ENCODE measurements at regions not wholly inside any gene's neighbourhood (a gene's known extent, or its start where the extent isn't known, plus 50 kb on each side); places are given as distances from the start of the nearest gene placed in this dataset.

DNA sequence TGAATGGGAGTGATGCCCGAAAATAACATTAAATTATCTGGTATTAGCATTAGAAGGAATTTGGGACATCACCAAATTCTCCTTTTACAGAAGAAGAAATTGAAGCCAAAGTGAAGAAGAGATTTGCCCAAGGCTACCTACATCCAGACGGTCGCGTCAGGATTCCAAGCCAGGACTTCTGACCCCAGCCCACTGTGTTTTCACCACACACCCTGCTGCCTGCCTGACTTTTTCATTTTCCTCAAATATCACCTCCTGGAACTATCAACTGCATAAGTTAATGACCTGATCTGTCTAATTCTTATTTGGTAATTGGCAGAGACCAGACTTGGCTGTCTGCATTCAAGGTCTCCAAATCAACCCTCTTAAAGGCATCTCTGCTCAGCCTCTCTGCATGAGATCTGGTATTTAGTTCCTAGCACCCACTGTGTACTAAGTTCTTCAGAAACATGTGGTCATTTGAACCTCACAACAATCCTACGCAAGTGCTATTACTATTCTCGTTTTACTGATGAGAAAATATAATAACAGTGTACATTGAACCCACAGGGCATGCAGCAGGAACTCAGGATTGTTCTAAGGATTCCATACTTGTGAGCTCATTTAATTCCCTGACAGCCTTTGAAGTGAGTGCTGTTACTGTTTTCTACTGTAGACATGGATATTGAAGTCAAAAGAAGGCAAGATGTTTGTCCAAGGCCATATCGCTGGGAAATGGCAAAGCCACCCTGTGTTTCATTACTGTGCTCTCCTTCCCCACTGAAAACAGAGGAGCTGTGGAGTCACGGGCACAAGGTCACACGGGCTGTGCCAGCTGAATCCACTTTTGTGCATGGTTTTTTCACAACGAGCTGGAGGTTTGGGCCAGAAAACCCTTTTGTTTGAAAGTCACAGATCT, 195.2 kb upstream of the C1QTNF7 start:
- no peak for DNase-seq (ENCODE audit: low read depth)

DNA sequence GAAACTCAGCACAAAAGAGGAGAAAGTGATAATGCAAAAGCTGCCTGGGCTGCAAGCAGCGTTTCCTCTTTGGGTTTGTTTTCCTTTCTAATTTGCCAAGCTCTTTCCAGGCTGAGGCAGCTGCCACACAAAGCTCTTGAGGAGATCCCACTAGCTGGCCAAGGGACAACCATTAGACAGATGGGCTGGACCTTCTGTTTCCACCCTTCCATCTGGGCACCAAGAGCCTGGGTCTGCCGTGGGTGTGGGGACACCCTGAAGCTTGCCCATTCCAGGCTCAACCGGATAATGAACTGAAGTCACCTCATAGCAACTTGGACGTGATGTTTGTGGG, 194.6 kb upstream of the C1QTNF7 start:
- no peak for DNase-seq (ENCODE audit: low read depth)

DNA sequence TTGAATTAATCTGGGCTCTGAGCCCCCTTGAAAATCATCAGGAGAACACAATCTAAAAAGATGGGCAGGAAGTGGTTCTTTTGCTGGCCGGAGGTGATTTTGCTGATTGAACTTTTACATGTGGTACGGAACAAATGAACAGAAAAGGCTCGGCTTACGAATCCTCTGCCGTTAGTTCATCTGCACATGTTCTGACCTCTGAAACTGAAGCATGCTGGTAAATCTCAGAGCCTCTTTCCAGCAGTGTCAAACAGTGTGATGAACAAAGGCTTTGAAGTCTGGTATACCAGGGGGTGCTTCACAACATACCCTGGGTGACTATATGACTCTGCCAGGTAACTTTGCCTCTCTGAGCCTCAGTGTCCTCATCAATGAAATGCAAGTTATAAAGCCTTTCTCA, 194.2 kb upstream of the C1QTNF7 start:
- DNase-seq (ENCODE audit: low read depth), result no peak

DNA sequence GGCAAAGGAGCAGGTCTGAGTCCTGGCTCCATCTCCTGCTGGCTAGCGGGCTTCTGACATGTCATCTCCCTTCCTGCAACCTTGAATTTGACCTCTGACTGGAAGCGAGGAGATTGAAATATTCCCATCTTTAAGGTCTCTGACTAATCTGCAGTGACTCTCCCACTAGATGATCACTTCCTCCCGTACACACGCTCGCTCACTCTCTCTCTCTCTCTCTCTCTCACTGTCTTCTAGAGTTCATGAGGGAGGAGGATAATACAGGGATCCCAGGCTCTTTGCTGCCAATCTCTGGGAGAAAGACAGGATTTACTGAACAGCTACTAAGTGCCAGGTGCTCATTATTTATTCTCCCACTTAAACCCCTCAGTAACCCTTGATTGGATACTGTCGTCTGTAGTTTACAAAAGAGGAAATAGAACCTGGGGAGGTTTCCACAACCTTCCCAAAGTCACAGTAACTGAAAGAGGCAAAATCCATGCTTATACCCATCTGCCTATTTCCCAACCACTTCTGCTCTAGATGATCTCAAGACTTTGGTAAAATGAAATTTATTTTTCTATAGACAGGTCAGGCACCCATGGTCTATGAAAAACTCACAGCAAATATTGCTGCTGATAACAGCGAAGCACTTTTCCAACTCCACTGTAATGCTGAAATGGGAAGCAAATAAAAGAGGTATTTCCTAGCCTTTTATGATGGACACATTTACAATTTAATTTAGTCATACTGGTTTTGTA, 193.5 kb upstream of the C1QTNF7 start:
- no peak for DNase-seq (ENCODE audit: low read depth)

- DNase-seq (ENCODE audit: low read depth), result no peak
Observed at GRCh38 chr4:15234856-15235126, 193.0 kb upstream of the C1QTNF7 start.

DNA sequence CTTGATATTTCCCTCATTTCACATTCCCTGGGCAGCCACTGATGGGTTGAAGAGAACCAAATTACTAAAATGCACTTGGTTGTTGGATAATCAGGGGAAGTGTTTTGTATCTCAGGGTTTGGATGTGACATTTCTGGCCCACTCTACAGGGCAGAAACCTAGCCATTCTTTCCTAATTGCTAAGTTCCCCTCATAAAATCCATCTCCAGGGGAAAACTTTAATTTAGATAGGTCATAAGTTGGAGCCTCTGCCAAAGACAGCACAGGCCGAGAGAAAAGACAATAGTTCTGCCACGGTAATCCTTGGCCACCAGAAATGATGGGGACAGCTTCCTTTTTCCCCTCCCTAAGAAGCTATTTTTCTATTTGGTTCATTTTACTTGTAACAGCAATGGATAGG, 192.7 kb upstream of the C1QTNF7 start:
- DNase-seq (ENCODE audit: low read depth), result no peak

GRCh38 chr4:15237648-15238230, 190.1 kb upstream of the C1QTNF7 start:
- no peak for DNase-seq (ENCODE audit: low read depth)

- no peak for DNase-seq (ENCODE audit: low read depth)
Observed at GRCh38 chr4:15238720-15239119, 189.1 kb upstream of the C1QTNF7 start.

DNA sequence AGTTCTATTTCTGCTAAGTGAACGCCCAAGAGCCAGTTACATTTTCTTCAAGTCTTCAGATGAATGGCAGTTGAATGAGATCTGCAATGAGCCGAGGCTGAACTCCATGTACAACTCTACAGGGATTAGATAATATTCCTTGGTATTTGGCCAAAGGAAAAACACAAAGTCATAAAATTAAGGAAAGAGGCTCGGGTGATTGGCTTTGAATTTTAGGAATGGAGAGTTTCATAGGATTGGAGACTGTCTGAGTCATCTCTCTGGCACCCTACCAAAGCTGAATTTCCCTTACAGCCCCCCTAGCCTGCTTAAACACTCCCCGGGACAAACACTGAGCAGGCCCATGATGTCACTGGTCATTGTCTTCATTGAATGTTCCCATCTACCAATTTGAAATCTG, 188.0 kb upstream of the C1QTNF7 start:
- DNase-seq (ENCODE audit: low read depth), result no peak

GRCh38 chr4:15240764-15241163, 187.1 kb upstream of the C1QTNF7 start:
- DNase-seq (ENCODE audit: low read depth), result no peak

- no peak for DNase-seq (ENCODE audit: low read depth)
Observed at GRCh38 chr4:15242021-15242420, 185.8 kb upstream of the C1QTNF7 start.

- DNase-seq (ENCODE audit: low read depth), result no peak
Observed at GRCh38 chr4:15244354-15244753, 183.5 kb upstream of the C1QTNF7 start.

DNA sequence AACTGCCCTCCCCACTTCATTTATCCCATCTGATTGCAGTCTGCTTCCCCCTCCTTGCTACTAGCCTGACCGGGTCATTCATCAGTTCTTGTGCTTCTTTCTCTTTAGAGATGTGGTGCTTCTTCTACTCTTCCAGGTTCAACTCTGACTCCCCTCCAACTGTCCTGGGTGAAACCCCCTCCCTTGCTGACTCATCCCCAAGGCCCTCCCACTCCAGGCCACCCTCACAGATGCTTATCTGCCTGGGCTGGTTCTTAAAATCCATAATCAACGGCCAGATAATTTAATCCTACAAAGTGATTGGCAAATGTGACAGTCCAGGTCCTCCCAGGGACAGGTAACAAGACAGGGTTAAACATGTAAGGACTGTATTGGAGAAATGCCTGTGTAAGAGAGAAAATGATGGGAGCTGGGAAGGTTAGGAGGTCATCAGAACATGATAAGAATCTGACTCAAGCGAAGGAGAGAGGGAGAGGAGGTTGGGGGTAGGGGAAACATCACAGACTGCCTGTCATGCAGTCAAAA, 182.8 kb upstream of the C1QTNF7 start:
- no peak for DNase-seq (ENCODE audit: low read depth)

- no peak for DNase-seq (ENCODE audit: low read depth)
Observed at GRCh38 chr4:15250021-15250441, 177.8 kb upstream of the C1QTNF7 start.

- DNase-seq (ENCODE audit: low read depth), result no peak
Observed at GRCh38 chr4:15253349-15253748, 174.5 kb upstream of the C1QTNF7 start.

GRCh38 chr4:15254236-15254880, 173.5 kb upstream of the C1QTNF7 start:
- no peak for DNase-seq (ENCODE audit: low read depth)

- DNase-seq (ENCODE audit: low read depth), result no peak
Observed at GRCh38 chr4:15255537-15255936, 172.3 kb upstream of the C1QTNF7 start.

DNA sequence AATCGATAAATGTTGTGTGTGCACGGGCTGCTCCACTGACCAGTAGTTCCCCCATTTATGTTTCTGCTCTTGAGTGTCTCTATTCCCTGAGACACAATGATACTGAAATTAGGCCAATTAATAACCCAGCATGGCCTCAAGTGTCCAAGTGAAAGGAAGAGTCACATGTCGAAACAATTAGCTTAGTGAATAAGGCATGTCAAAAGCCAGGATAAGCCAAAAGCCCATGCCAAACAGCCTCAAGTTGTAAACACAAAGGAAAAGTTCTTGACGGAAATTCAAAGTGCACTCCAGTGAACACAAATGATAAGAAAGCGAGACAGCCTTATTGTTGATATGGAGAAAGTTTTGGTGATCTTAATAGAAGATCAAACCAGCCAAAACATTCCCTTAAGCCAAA, 167.1 kb upstream of the C1QTNF7 start:
- no peak for DNase-seq (ENCODE audit: low read depth)

DNA sequence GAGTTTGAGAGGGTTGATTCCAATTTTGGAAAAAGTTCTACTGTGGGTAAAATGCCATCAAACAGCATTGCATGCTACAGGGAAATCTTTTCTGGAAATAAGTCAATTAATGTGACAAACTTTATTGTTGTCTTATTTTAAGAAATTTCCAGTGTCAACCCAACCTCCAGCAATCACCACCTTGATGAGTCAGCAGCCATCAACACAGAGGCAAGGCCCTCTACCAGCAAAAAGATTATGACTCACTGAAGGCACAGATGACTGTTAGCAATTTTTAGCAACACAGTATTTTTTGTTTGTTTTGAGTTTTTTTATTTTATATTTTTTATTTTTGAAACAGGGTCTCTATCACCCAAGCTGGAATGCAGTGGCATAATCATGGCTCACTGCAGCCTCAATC, 165.4 kb upstream of the C1QTNF7 start:
- DNase-seq (ENCODE audit: low read depth), result no peak

GRCh38 chr4:15270201-15270600, 157.6 kb upstream of the C1QTNF7 start:
- DNase-seq (ENCODE audit: low read depth), result no peak

- DNase-seq (ENCODE audit: low read depth), result no peak
Observed at GRCh38 chr4:15286041-15286440, 141.8 kb upstream of the C1QTNF7 start.

GRCh38 chr4:15291122-15291521, 136.7 kb upstream of the C1QTNF7 start:
- DNase-seq (ENCODE audit: low read depth), result no peak

DNA sequence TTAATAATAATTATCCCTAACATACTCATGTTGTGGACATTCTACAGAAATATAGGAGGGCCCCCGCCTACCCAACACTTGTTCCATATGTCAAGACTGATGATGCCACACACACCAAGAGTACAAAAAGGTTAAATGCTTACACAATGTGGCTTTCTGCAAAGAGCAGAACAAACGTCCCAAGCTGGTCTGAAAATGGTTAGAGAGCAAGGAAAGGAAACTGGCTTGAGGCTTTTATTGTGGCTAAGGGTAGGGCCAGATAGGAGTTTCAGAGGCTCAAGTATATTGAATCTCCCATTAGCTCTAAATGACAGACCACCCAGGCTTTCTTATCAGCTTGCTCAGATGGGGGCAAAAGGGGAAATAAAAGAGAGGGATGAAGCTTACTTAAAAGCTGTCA, 134.1 kb upstream of the C1QTNF7 start:
- DNase-seq (ENCODE audit: low read depth), result no peak
